A549 (cell line): ENCODE measurements at regions not wholly inside any gene's neighbourhood (a gene's known extent, or its start where the extent isn't known, plus 50 kb on each side); places are given as distances from the start of the nearest gene placed in this dataset.
A peak's percentile ranks its signal among the peaks of the same experiment; 100 is the strongest.

Experiments used
- ATAC-seq, 2 experiments: fragments of 200-7000 bp in 1 of 2; fragments of >200 bp in 1 of 2; cut with Nextera tagmentation in 1 of 2; cut with Tn5 transposase in 1 of 2; 3 replicates each; pipeline versions ENCODE4 v1.8.0 to v1.9.1; 2018 to 2020; ENCODE audit warnings: mild to moderate bottlenecking in 1 of 2, moderate library complexity in 1 of 2
- CTCF ChIA-PET: fragments of 300-600 bp; sonication (Branson Sonifier 250); formaldehyde crosslinking; extraction: SDS; loops from one replicate; lab custom pipeline; 2021; ENCODE audit warnings: antibody characterized with exemption, inconsistent platforms; lab: Yijun Ruan, JAX
- POLR2A ChIA-PET: fragments of 350-600 bp; formaldehyde crosslinking; extraction: SDS; loops from one replicate; lab custom pipeline; 2021; ENCODE audit warnings: antibody characterized with exemption, inconsistent platforms; lab: Yijun Ruan, JAX
- DNase-seq, 2 experiments: peaks; one replicate each; pipeline versions ENCODE4 v3.0.0 to v3.0.0-alpha.2; 2011 to 2016; ENCODE audit warnings: low read depth in 1 of 2, low spot score in 1 of 2
- FAIRE-seq: peaks from 2 replicates; lab custom pipeline; 2011; peaks lifted over from hg19 to GRCh38; lab: Jason Lieb, UNC
- H3K27ac ChIP-seq, 2 experiments: fragments of >200 bp; sonication (Bioruptor Twin); formaldehyde crosslinking; 3 replicates each; pipeline ENCODE4 v1.5.1; 2016 to 2017
- H3K4me1 ChIP-seq: fragments of >200 bp; sonication (Bioruptor Twin); formaldehyde crosslinking; 3 replicates; pipeline ENCODE4 v1.6.1; 2016
- H3K4me2 ChIP-seq: fragments of >200 bp; sonication (Bioruptor Twin); formaldehyde crosslinking; 3 replicates; pipeline ENCODE4 v1.6.1; 2016
- H3K4me3 ChIP-seq: fragments of >200 bp; sonication (Bioruptor Twin); formaldehyde crosslinking; 3 replicates; pipeline ENCODE4 v1.5.1; 2016
- H3K9me3 ChIP-seq: fragments of >200 bp; sonication (Bioruptor Twin); formaldehyde crosslinking; 3 replicates; pipeline ENCODE4 v1.6.1; 2016
- CBX2 ChIP-seq: fragments of 200-600 bp; sonication (generic); IDR thresholded peaks from 2 replicates; pipeline ENCODE4 v1.6.1; 2016; ENCODE audit warnings: low read depth, mild to moderate bottlenecking, borderline replicate concordance
- CEBPB ChIP-seq, 2 experiments: fragments of >200 bp in 1 of 2; sonication (Bioruptor Twin) in 1 of 2; formaldehyde crosslinking in 1 of 2; IDR thresholded peaks; 2 replicates each; pipeline ENCODE4 v1.6.1; 2012 to 2016
- CHD2 ChIP-seq: fragments of 150-350 bp; IDR thresholded peaks from 2 replicates; pipeline ENCODE4 v1.6.1; 2014; ENCODE audit warnings: low read length; ENCODE audit not compliant: partially characterized antibody
- EP300 ChIP-seq, 2 experiments: fragments of >200 bp; sonication (Bioruptor Twin); formaldehyde crosslinking; IDR thresholded peaks; 2 replicates in 1 of 2; 3 replicates in 1 of 2; pipeline ENCODE4 v1.6.1; 2016 to 2017
- FOSB ChIP-seq: fragments of 250-450 bp; sonication (Bioruptor Pico); IDR thresholded peaks from 2 replicates; pipeline ENCODE4 v1.5.0; 2020; ENCODE audit warnings: mild to moderate bottlenecking, moderate library complexity
- FOXS1 ChIP-seq: fragments of 250-450 bp; sonication (Bioruptor Pico); IDR thresholded peaks from 2 replicates; pipeline ENCODE4 v1.5.0; 2020; ENCODE audit warnings: mild to moderate bottlenecking, moderate library complexity
- HDAC2 ChIP-seq: fragments of 200-600 bp; sonication (generic); IDR thresholded peaks from 2 replicates; pipeline ENCODE4 v1.6.1; 2016
- KDM1A ChIP-seq: fragments of 200-600 bp; sonication (generic); IDR thresholded peaks from 2 replicates; pipeline ENCODE4 v1.6.1; 2016; ENCODE audit warnings: low read depth, mild to moderate bottlenecking
- KDM5A ChIP-seq: fragments of 200-600 bp; sonication (generic); IDR thresholded peaks from 2 replicates; pipeline ENCODE4 v1.6.1; 2016; ENCODE audit warnings: antibody characterized with exemption, mild to moderate bottlenecking
- NFE2L2 ChIP-seq: fragments of 150-350 bp; conservative IDR thresholded peaks from 2 replicates; pipeline ENCODE4 v1.6.1; 2014; ENCODE audit warnings: low read length
- PHF8 ChIP-seq: fragments of 200-600 bp; sonication (generic); IDR thresholded peaks from 2 replicates; pipeline ENCODE4 v1.6.1; 2016; ENCODE audit warnings: low read depth, mild to moderate bottlenecking, antibody characterized with exemption, moderate library complexity, borderline replicate concordance
- POLR2AphosphoS2 ChIP-seq: conservative IDR thresholded peaks from 2 replicates; pipeline ENCODE4 v1.6.1; 2012; ENCODE audit warnings: low read length, improper control_type of control experiment, inconsistent platforms
- RAD21 ChIP-seq, 2 experiments: fragments of >200 bp in 1 of 2; sonication (Bioruptor Twin) in 1 of 2; formaldehyde crosslinking in 1 of 2; IDR thresholded peaks in 1 of 2; conservative IDR thresholded peaks in 1 of 2; 2 replicates in 1 of 2; 3 replicates in 1 of 2; pipeline ENCODE4 v1.6.1; 2012 to 2018; ENCODE audit warnings: inconsistent platforms in 1 of 2
- RCOR1 ChIP-seq: fragments of 150-350 bp; IDR thresholded peaks from 2 replicates; pipeline ENCODE4 v1.6.1; 2014; ENCODE audit warnings: antibody characterized with exemption, low read length, low read depth
- SREBF2 ChIP-seq: fragments of 450-650 bp; IDR thresholded peaks from 2 replicates; pipeline ENCODE4 v1.6.1; 2014; ENCODE audit warnings: mild to moderate bottlenecking, moderate library complexity
- TFCP2L1 ChIP-seq: fragments of 250-450 bp; sonication (Bioruptor Pico); IDR thresholded peaks from 2 replicates; pipeline ENCODE4 v1.5.0; 2021; ENCODE audit warnings: mild to moderate bottlenecking
- ZFP36 ChIP-seq: fragments of 450-650 bp; IDR thresholded peaks from 2 replicates; pipeline ENCODE4 v1.6.1; 2014; ENCODE audit warnings: borderline replicate concordance; ENCODE audit not compliant: partially characterized antibody
- ZSCAN20 ChIP-seq: fragments of 250-450 bp; sonication (Bioruptor Pico); IDR thresholded peaks from 2 replicates; pipeline ENCODE4 v1.8.0; 2022; ENCODE audit warnings: mild to moderate bottlenecking, moderate library complexity
- WGBS: methylation state at CpG from one replicate; pipeline ENCODE4 v1.1.6; 2017; ENCODE audit errors: missing lambda C conversion rate; 5-methylcytosine and 5-hydroxymethylcytosine counted together
- TF ChIP-seq, protein P1 (sequence below): fragments of 250-450 bp; sonication (Bioruptor Pico); IDR thresholded peaks from 2 replicates; pipeline ENCODE4 v1.5.0; 2021; ENCODE audit warnings: mild to moderate bottlenecking, moderate library complexity, borderline replicate concordance
- TF ChIP-seq, protein P2 (sequence below): fragments of 250-450 bp; sonication (Bioruptor Pico); IDR thresholded peaks from 2 replicates; pipeline ENCODE4 v1.5.0; 2020; ENCODE audit warnings: low read depth, mild to moderate bottlenecking, moderate library complexity
- TF ChIP-seq, protein P3 (sequence below): fragments of >200 bp; sonication (Bioruptor Twin); formaldehyde crosslinking; IDR thresholded peaks from 2 replicates; pipeline ENCODE4 v1.6.1; 2016
- TF ChIP-seq, protein P4 (sequence below): fragments of 150-350 bp; IDR thresholded peaks from 2 replicates; pipeline ENCODE4 v1.6.1; 2014; ENCODE audit warnings: low read depth, mild to moderate bottlenecking, low read length

DNA sequence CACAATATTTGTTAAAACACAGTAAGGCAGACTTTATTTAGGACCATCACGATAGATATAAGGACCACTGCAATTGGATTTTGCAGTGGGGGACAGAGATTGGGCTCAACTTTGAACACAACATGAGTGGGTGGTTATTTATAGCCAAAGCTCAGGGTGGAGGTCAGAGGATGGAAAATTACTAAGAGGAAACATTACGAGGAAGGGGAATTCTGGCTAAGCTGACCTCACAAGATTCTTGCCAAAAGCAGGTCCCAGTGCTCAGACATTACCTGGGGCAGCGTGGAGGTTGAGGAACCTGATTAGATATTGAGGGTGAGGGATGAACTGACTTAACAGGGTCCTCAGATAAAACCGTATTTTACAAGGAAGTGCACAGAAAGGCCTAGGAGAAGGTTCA lies 88.9 kb upstream of the NBEA start:
- ATAC-seq, result no peak
- H3K4me2 ChIP-seq, result no peak overlapping the region
- 74% methylated on average over 4 of the region's 4 CpGs for WGBS
- TF ChIP-seq CHD2 (no peak), ZFP36 (no peak), RAD21 (conservative IDR thresholded peaks at IDR 0.05 in 1 of 2, IDR thresholded peaks at IDR 0.05 in 1 of 2) (no peak), PHF8 (no peak), POLR2AphosphoS2 (no peak), RCOR1 (no peak), TFCP2L1 (CRISPR knock-in tag) (no peak), HDAC2 (no peak), CBX2 (no peak), FOXS1 (CRISPR knock-in tag) (no peak), CEBPB (IDR thresholded peaks at IDR 0.05) (no peak), KDM1A (no peak)
- TF ChIP-seq, protein P1, sequence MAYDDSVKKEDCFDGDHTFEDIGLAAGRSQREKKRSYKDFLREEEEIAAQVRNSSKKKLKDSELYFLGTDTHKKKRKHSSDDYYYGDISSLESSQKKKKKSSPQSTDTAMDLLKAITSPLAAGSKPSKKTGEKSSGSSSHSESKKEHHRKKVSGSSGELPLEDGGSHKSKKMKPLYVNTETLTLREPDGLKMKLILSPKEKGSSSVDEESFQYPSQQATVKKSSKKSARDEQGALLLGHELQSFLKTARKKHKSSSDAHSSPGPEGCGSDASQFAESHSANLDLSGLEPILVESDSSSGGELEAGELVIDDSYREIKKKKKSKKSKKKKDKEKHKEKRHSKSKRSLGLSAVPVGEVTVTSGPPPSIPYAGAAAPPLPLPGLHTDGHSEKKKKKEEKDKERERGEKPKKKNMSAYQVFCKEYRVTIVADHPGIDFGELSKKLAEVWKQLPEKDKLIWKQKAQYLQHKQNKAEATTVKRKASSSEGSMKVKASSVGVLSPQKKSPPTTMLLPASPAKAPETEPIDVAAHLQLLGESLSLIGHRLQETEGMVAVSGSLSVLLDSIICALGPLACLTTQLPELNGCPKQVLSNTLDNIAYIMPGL (CRISPR knock-in tag), result no peak
- TF ChIP-seq, protein P2, sequence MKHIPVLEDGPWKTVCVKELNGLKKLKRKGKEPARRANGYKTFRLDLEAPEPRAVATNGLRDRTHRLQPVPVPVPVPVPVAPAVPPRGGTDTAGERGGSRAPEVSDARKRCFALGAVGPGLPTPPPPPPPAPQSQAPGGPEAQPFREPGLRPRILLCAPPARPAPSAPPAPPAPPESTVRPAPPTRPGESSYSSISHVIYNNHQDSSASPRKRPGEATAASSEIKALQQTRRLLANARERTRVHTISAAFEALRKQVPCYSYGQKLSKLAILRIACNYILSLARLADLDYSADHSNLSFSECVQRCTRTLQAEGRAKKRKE, result no peak
- TF ChIP-seq, protein P3, sequence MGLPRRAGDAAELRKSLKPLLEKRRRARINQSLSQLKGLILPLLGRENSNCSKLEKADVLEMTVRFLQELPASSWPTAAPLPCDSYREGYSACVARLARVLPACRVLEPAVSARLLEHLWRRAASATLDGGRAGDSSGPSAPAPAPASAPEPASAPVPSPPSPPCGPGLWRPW, result no peak
- TF ChIP-seq, protein P4, sequence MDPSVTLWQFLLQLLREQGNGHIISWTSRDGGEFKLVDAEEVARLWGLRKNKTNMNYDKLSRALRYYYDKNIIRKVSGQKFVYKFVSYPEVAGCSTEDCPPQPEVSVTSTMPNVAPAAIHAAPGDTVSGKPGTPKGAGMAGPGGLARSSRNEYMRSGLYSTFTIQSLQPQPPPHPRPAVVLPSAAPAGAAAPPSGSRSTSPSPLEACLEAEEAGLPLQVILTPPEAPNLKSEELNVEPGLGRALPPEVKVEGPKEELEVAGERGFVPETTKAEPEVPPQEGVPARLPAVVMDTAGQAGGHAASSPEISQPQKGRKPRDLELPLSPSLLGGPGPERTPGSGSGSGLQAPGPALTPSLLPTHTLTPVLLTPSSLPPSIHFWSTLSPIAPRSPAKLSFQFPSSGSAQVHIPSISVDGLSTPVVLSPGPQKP, result no peak
- TF ChIP-seq, all 56 proteins: peak for 0
- DNase-seq (no peak), FAIRE-seq (no peak)
- 0 out of 6 replicates have a peak overlapping the region, but pooled peaks of 1 of the 2 experiments have one; percentile 2 for H3K27ac ChIP-seq
- ChIA-PET CTCF (no interaction called here), POLR2A (no interaction called here)
- H3K9me3 ChIP-seq, result no peaks in the 10 kb centered on the region
- no peak overlapping the region for H3K4me3 ChIP-seq
- peaks cover 19% of the 10 kb centered on the region for H3K4me1 ChIP-seq

DNA sequence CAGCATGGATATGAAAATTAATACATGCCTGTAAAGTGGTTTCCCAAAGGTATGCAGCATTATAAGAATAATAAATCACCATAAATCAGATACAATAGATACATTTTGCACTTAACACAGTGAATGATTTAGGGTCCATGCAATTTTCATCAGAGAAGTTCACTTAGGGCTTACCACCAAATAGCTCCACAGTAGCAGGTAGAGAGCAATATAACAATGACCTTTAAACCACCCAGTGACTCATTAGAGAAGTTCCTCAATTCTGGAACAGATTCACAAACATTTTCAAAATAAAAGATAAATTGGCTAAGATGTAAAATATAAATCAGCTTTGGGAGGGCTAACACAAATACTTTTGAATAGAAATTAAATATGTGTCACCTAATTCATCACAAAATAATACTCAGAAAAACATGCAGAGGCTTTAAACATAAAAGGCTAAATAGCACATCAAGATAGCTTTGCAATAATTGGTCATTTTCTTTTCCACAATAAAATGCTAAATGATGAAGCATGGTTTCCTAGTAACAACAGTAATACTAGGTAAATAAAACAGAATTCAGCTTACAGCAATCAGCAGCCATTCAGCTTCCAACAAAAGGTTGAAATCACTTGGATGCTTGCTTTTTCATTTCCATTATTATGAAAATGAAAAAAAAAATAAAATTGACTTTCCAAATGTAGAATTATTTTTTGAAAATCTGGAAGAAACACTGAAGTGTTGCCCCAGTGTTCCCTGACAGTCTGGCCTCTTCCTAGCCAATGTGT lies 84.3 kb upstream of the NBEA start:
- ChIA-PET POLR2A (interaction anchor here (0.9 kb wide), 1 partner anchor 10 kb away, joined by 3 read pairs; no protein-coding TSS in a partner anchor), CTCF (interaction anchor here (0.5 kb wide), 1 partner anchor 157 kb away, joined by 3 read pairs; no protein-coding TSS in a partner anchor)
- no peak for ATAC-seq
- Histone ChIP-seq H3K4me2 (peak overlapping the region; percentile 55), H3K4me1 (peaks cover 22% of the 10 kb centered on the region), H3K27ac (peak overlapping the region; percentile 31 to 57; a peak in 4 of 6 replicates), H3K4me3 (no peak overlapping the region), H3K9me3 (no peaks in the 10 kb centered on the region)
- DNase-seq, result no peak
- TF ChIP-seq EP300 (IDR thresholded peaks at IDR 0.05), result no peak
- FAIRE-seq, result no peak

DNA sequence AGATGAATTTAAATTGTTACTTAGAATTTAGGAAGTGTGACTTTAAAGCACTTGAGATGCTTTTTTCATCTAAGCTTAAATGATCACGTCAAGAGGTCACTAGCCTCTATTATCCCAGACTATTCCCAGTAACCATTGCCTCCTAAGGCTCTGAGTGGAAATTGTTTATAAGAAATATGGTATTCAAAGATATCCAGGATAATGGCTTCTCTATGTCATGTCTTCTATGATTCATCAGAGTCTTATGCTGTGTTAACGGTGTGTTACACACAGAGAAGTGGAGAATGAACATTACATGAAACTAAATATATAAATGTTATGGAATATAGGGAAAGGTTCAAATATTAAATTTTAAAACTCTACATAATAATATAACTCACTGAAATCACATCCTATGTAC lies 79.8 kb upstream of the NBEA start:
- no peak for TF ChIP-seq KDM1A
- TF ChIP-seq NFE2L2, result no peak
- no peak for TF ChIP-seq FOSB
- no peak for TF ChIP-seq SREBF2
- TF ChIP-seq ZSCAN20 (CRISPR knock-in tag), result no peak
- TF ChIP-seq KDM5A, result no peak
- Histone ChIP-seq H3K4me1 (peaks cover 46% of the 10 kb centered on the region), H3K4me2 (no peak overlapping the region), H3K4me3 (no peak overlapping the region), H3K9me3 (no peaks in the 10 kb centered on the region), H3K27ac (peak overlapping the region in 1 of 2 experiments; percentile 63; a peak in 2 of 6 replicates)
- FAIRE-seq, result no peak
- no peak for ATAC-seq
- DNase-seq, result no peak
- ChIA-PET POLR2A (no interaction called here), CTCF (no interaction called here)
- 77% methylated on average over 2 of the region's 2 CpGs for WGBS
